Fibroblast of skin of abdomen (primary cell): ENCODE measurements at regions not wholly inside any gene's neighbourhood (a gene's known extent, or its start where the extent isn't known, plus 50 kb on each side); places are given as distances from the start of the nearest gene placed in this dataset.

Experiments used
- DNase-seq: peaks from one replicate; pipeline ENCODE4 v3.0.0-alpha.2; 2013

GRCh38 chr18:46388286-46388685, 268.7 kb downstream of the LOXHD1 start:
- DNase-seq: no peak

GRCh38 chr18:46392576-46392975, 264.4 kb downstream of the LOXHD1 start:
- DNase-seq: no peak

GRCh38 chr18:46393230-46393629, 263.8 kb downstream of the LOXHD1 start:
- no peak for DNase-seq

GRCh38 chr18:46393961-46394360, 263.1 kb downstream of the LOXHD1 start:
- no peak for DNase-seq

- DNase-seq: no peak
These were observed 261.2 kb downstream of the LOXHD1 start for GRCh38 chr18:46395795-46396194.

GRCh38 chr18:46397174-46397573, 259.8 kb downstream of the LOXHD1 start:
- DNase-seq: no peak

GRCh38 chr18:46398005-46398404, 259.0 kb downstream of the LOXHD1 start:
- no peak for DNase-seq

- DNase-seq: no peak
These were observed 258.4 kb downstream of the LOXHD1 start for GRCh38 chr18:46398625-46399024.

GRCh38 chr18:46399303-46399702, 257.7 kb downstream of the LOXHD1 start:
- no peak for DNase-seq

GRCh38 chr18:46400449-46400848, 256.6 kb downstream of the LOXHD1 start:
- DNase-seq: no peak

GRCh38 chr18:46401486-46402070, 255.4 kb downstream of the LOXHD1 start:
- no peak for DNase-seq

- peak; percentile 71 for DNase-seq
These were observed 254.6 kb downstream of the LOXHD1 start for GRCh38 chr18:46402396-46402795.

GRCh38 chr18:46402945-46403344, 254.1 kb downstream of the LOXHD1 start:
- DNase-seq: no peak

- no peak for DNase-seq
These were observed 251.0 kb downstream of the LOXHD1 start for GRCh38 chr18:46405832-46406538.

GRCh38 chr18:46406539-46406932, 250.5 kb downstream of the LOXHD1 start:
- no peak for DNase-seq

GRCh38 chr18:46407486-46408166, 249.4 kb downstream of the LOXHD1 start:
- peak; percentile 38 for DNase-seq

- DNase-seq: no peak
These were observed 248.6 kb downstream of the LOXHD1 start for GRCh38 chr18:46408334-46408987.

- no peak for DNase-seq
These were observed 245.7 kb downstream of the LOXHD1 start for GRCh38 chr18:46411191-46411828.

- DNase-seq: no peak
These were observed 244.9 kb downstream of the LOXHD1 start for GRCh38 chr18:46411867-46412690.

GRCh38 chr18:46412916-46413315, 244.1 kb downstream of the LOXHD1 start:
- DNase-seq: no peak

- no peak for DNase-seq
These were observed 243.3 kb downstream of the LOXHD1 start for GRCh38 chr18:46413684-46414083.

- no peak for DNase-seq
These were observed 242.2 kb downstream of the LOXHD1 start for GRCh38 chr18:46414863-46415262.
